ENCODE measurements at regions not wholly inside any gene's neighbourhood (a gene's known extent, or its start where the extent isn't known, plus 50 kb on each side); places are given as distances from the start of the nearest gene placed in this dataset.

DNA sequence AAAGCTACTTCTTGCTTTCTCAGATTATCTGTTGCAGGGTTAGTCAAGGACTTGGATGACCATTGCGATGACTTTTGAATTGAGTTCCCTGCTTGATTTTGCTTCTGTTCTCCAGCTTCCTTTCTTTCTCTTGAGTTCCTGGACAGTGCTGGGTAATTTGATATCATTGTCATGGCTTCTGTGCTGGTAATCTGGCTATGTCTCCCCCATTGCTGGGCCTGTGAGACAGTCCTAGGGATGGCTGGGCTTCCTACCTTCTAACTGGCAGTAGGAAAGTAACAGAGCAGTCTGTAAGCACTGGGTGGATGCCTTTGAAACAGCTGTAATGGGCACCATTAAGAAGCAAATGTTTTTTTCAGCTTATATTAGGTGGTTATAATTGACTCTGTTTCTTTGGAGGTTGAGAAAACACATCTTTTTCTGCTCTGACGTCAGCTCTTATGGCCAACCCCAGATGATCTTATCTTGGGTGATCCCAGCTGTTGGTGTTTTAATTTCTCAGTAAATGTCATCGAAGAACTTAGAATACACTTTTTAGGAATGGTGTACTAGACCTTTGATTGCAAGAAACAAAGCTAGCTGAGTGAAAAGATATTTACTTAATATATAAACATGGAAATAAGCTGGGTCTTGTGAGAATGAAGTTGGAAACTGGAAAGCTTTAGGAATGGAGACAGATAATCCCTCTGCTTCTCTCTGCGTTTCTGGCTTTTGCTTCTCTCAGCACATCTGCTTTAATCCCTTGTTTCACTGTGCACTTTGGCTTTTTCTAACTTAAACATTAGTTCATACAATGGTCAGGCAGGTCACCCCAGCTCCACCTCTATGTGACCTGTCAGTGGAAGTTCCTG is 195.0 kb upstream of the MAN1A1 start:
- TF ChIP-seq EZH2 (IDR thresholded peaks at IDR 0.05; ENCODE audit: low read length): no peak
- TF ChIP-seq, protein P1, sequence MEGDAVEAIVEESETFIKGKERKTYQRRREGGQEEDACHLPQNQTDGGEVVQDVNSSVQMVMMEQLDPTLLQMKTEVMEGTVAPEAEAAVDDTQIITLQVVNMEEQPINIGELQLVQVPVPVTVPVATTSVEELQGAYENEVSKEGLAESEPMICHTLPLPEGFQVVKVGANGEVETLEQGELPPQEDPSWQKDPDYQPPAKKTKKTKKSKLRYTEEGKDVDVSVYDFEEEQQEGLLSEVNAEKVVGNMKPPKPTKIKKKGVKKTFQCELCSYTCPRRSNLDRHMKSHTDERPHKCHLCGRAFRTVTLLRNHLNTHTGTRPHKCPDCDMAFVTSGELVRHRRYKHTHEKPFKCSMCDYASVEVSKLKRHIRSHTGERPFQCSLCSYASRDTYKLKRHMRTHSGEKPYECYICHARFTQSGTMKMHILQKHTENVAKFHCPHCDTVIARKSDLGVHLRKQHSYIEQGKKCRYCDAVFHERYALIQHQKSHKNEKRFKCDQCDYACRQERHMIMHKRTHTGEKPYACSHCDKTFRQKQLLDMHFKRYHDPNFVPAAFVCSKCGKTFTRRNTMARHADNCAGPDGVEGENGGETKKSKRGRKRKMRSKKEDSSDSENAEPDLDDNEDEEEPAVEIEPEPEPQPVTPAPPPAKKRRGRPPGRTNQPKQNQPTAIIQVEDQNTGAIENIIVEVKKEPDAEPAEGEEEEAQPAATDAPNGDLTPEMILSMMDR (optimal IDR thresholded peaks at IDR 0.05 in 1 of 3, IDR thresholded peaks at IDR 0.05 in 1 of 3, conservative IDR thresholded peaks at IDR 0.05 in 1 of 3; ENCODE audit: extremely low read depth in 1 of 3, insufficient read depth in 2 of 3, low read length in 3 of 3): no peak

Data from keratinocyte (primary cell).